ENCODE measurements at regions not wholly inside any gene's neighbourhood (a gene's known extent, or its start where the extent isn't known, plus 50 kb on each side); places are given as distances from the start of the nearest gene placed in this dataset.

DNA sequence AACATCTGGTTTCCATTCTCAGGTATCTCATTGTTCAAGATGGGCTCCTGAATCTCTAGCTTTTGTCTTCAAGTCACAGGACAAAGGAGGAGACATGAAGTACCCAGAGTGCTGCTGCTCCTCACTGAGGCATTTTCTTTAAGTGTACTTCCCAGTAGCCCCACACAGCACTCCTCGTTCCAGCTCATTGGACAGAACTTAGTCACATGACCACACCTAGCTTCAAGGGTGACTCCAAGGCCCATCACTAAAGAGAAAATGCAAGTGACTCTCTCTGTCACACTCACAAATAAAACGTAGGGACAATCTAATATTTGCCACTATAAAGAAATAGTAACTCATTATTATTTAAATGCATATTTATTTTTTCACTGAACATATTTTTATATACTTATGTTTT, 58.3 kb upstream of the NEUROD6 start:
- Mint-ChIP-seq H3K27ac (no peak overlapping the region), H3K36me3 (ENCODE audit: low read depth) (no peaks in the 10 kb centered on the region), H3K4me3 (no peak overlapping the region), H3K9me3 (no peaks in the 10 kb centered on the region), H3K27me3 (no peaks in the 10 kb centered on the region), H3K4me1 (no peaks in the 10 kb centered on the region)
- CTCF ChIA-PET = no interaction called here
- no peak for DNase-seq
- POLR2A ChIA-PET = no interaction called here

DNA sequence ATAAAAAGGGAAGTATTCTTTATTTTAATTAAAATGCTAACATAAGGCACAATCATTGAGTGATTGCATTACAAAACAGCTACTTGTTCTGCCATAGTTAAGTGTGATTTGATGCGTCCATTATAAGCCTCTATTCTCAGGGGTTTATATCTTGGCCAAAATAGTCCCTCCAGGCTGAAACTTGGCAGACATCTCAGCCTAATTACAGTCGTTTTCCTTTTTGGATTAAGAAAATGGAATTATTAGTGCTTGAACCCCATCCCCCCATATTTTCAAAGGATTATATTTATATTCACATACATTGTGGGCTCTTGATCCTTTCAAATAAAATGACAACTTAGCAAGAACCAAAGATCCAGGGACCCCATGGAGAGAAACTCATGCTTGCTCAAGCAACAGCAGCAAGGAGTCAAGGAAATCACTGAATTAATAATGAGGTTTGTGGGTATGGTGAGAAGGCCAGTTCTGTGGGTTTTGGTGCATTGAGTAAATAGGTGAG, 66.7 kb upstream of the NEUROD6 start:
- no peak for DNase-seq
- H3K4me1 Mint-ChIP-seq = no peaks in the 10 kb centered on the region
- H3K27me3 Mint-ChIP-seq = no peaks in the 10 kb centered on the region
- POLR2A ChIA-PET = no interaction called here
- no peak overlapping the region for H3K4me3 Mint-ChIP-seq
- no peaks in the 10 kb centered on the region for H3K9me3 Mint-ChIP-seq
- CTCF ChIA-PET = no interaction called here
- H3K27ac Mint-ChIP-seq = no peak overlapping the region
- no peaks in the 10 kb centered on the region for H3K36me3 Mint-ChIP-seq (ENCODE audit: low read depth)

DNA sequence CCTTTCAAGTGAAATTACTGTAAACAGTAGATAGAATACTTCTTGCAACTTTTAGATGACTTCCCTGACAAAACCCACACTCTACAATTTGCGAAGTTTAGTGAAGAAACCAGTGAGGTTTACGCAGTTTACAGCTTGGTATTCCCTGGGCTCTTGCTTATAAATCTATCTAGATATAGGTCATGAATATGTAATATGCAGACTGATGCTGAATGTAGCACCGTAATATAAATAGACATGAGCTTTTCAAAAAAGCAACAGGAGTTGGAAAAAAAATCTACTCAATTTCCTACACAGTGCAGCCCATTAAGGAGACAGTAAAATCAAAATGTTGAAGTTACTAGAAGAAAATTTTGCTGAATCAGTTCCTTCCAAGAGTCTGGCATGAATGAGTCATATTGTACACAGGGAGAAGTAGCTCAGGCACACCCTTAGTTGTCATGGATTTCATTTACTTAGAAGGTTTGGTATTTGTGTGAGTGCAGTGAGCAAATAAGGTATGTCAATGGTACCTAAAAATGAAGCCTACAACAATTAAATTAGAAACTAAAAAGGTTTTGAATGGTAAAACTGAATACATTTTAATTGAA, 67.7 kb upstream of the NEUROD6 start:
- Mint-ChIP-seq H3K27ac (no peak overlapping the region), H3K4me3 (no peak overlapping the region), H3K36me3 (ENCODE audit: low read depth) (no peaks in the 10 kb centered on the region), H3K27me3 (no peaks in the 10 kb centered on the region), H3K4me1 (no peaks in the 10 kb centered on the region), H3K9me3 (no peaks in the 10 kb centered on the region)
- DNase-seq = no peak
- ChIA-PET POLR2A (no interaction called here), CTCF (interaction anchor here (1.0 kb wide), 1 partner anchor 14 kb away, joined by 3 read pairs; no protein-coding TSS in a partner anchor)

DNA sequence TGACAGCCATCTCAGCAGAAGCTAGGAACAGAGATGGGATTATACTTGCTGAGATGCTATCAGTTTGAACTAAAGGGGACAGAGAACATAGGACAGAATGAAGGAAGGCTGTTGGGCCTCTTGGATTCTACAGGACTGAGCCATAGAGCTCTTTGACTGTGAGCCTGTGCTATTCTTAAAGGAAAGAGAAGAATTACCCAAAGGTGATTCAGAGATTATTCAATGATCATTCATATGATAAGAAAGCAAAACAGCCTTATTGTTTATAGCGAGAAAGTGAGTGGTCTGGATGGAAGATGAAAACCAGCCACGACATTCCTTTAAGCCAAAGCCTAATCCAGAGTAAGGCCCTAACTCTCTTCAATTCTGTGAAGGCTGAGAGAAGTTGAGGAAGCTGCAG, 69.7 kb upstream of the NEUROD6 start:
- H3K27me3 Mint-ChIP-seq = no peaks in the 10 kb centered on the region
- ChIA-PET CTCF (no interaction called here), POLR2A (no interaction called here)
- H3K9me3 Mint-ChIP-seq = no peaks in the 10 kb centered on the region
- DNase-seq = no peak
- no peaks in the 10 kb centered on the region for H3K36me3 Mint-ChIP-seq (ENCODE audit: low read depth)
- no peak overlapping the region for H3K4me3 Mint-ChIP-seq
- no peak overlapping the region for H3K27ac Mint-ChIP-seq
- H3K4me1 Mint-ChIP-seq = no peaks in the 10 kb centered on the region

DNA sequence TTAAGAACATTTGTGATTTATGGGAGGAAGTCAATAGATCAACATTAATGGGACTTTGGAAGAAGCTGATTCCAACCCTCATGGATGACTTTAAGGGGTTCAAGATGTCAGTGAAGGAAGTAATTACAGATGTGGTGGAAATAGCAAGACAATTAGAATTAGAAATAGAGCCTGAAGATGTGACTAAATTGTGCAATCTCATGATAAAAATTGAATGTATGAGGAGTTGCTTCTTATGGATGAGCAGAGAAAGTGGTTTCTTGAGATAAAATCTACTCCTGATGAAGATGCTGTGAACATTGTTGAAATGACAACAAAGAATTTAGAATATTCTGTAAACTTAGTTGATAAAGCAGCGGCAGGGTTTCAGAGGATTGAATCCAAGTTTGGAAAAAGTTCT, 70.9 kb upstream of the NEUROD6 start:
- Mint-ChIP-seq H3K9me3 (no peaks in the 10 kb centered on the region), H3K4me1 (no peaks in the 10 kb centered on the region), H3K27me3 (no peaks in the 10 kb centered on the region), H3K4me3 (no peak overlapping the region), H3K36me3 (ENCODE audit: low read depth) (no peaks in the 10 kb centered on the region), H3K27ac (no peak overlapping the region)
- POLR2A ChIA-PET = no interaction called here
- CTCF ChIA-PET = no interaction called here
- DNase-seq = no peak

DNA sequence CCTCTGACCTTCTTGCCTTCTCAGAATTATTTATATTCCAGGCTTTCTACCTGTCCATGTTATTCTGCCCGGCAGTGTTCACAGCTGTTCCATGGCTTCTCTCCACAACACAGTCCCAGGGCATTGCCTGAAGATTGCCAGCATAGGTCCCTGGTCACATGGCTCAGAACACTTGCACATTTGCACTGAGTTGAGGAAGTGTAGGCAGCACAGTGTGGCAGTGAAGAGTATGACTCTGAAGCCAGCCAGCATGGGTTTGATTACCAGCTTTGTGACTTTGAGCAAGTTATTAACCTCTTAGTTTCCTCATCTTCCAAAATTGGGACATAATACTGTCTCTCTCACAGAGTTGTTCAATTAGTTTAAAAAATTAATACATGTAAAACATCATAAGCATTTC, 73.2 kb upstream of the NEUROD6 start:
- Mint-ChIP-seq H3K27ac (no peak overlapping the region), H3K27me3 (no peaks in the 10 kb centered on the region), H3K4me1 (no peaks in the 10 kb centered on the region), H3K9me3 (no peaks in the 10 kb centered on the region), H3K36me3 (ENCODE audit: low read depth) (no peaks in the 10 kb centered on the region), H3K4me3 (no peak overlapping the region)
- ChIA-PET CTCF (no interaction called here), POLR2A (no interaction called here)
- no peak for DNase-seq

DNA sequence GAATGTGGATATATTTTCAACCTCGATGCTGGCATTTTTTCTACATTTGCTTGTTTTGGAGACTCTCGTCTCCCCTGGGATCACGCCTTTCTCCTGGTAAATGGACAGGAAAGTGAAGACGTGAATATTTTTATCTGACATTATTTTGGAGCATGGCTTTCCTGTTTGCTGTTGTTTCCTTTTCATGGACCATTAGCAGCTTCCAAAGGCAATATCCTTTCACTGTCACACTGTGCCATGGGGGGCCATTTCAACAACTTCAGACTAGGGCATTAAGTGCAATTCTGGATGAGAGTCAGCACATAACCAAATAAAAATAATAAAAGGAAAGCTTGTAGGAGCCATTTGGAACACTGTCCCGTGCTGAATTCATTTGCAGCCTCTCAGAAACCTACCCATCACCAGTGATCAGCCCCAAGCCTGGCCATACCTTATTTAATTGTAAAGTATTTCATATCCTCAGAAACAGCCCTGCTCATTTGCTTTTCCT, 75.9 kb upstream of the NEUROD6 start:
- DNase-seq = no peak
- POLR2A ChIA-PET = no interaction called here
- CTCF ChIA-PET = no interaction called here
- Mint-ChIP-seq H3K9me3 (no peaks in the 10 kb centered on the region), H3K4me3 (no peak overlapping the region), H3K36me3 (ENCODE audit: low read depth) (no peaks in the 10 kb centered on the region), H3K4me1 (no peaks in the 10 kb centered on the region), H3K27me3 (no peaks in the 10 kb centered on the region), H3K27ac (no peak overlapping the region)

DNA sequence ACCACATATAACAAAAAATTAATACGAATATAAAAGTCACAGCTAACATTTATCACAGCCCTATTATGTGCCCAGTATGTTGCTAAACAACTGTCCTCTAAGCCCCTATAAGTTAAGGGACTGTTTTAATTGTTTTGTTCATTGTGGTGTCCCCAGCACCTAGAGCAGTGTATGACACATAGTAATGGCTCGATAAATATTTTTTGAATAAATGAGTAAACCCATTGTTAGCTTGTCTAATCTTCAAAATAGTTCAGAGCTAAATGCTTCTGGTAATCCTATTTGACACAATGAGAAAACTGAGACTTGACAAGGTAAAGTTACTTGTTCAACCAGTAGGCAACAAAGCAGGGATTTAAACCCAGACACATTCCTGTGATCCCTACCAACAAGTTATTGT, 78.4 kb upstream of the NEUROD6 start:
- Mint-ChIP-seq H3K9me3 (no peaks in the 10 kb centered on the region), H3K36me3 (ENCODE audit: low read depth) (no peaks in the 10 kb centered on the region)
- CTCF ChIA-PET = no interaction called here

DNA sequence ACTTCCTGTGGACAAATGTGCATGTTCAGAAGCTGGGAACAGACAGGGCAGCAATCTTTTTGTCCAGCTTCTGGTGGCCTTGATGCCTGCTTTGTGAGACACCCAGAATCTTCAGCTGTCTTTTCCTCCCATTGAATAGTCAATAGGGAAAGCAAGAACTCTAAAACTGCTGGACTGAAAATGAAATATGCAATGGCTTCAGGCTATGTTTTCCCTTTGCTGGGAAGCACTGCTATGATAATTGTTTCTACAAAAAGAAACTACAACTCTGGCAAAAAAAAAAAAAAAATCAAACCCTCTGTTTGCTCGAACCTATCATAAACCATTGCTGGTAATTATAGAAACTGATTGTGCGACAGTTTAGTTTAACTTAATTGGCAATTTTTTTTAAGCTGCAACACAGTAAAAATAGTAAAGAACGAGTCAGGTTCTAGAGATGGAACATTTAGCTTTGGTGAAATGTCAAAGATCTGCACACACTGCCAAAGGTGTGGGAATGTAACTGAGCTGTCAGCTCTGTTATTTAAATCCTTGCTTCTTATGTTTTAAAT, 79.1 kb upstream of the NEUROD6 start:
- POLR2A ChIA-PET = no interaction called here
- Mint-ChIP-seq H3K4me1 (no peaks in the 10 kb centered on the region), H3K27ac (no peak overlapping the region), H3K9me3 (no peaks in the 10 kb centered on the region), H3K27me3 (no peaks in the 10 kb centered on the region), H3K36me3 (ENCODE audit: low read depth) (no peaks in the 10 kb centered on the region), H3K4me3 (no peak overlapping the region)
- DNase-seq = no peak
- CTCF ChIA-PET = interaction anchor here (1.5 kb wide), 1 partner anchor 24 kb away, joined by 4 read pairs; no protein-coding TSS in a partner anchor

More for the DNA sequence above, 78.4 kb upstream of the NEUROD6 start:
- no peaks in the 10 kb centered on the region for H3K4me1 Mint-ChIP-seq
- H3K27ac Mint-ChIP-seq = no peak overlapping the region
- POLR2A ChIA-PET = no interaction called here
- no peaks in the 10 kb centered on the region for H3K27me3 Mint-ChIP-seq
- no peak overlapping the region for H3K4me3 Mint-ChIP-seq
- no peak for DNase-seq

DNA sequence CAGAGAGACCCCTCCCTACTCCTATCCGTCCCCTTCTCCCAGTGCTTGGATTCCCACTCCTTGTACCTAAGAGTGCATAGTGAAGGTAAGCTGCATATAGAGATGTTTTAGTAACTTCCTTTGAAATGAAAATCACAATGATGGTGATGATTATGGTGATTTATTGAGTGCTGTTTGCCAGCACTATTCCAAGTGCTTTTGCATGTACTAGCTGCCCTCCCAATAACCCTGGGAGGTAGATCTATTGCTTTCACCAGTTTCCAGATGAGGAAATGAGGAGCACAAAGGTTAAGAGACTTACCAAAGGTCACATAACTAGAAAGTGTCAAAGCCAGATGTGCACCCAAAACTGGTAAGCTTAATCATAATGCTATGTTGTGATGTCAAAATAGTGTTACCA, 80.4 kb upstream of the NEUROD6 start:
- CTCF ChIA-PET = interaction anchor here (1.5 kb wide), 1 partner anchor 22 kb away, joined by 4 read pairs; no protein-coding TSS in a partner anchor
- DNase-seq = no peak
- no peak overlapping the region for H3K27ac Mint-ChIP-seq
- no peak overlapping the region for H3K4me3 Mint-ChIP-seq
- no peaks in the 10 kb centered on the region for H3K36me3 Mint-ChIP-seq (ENCODE audit: low read depth)
- POLR2A ChIA-PET = no interaction called here
- no peaks in the 10 kb centered on the region for H3K4me1 Mint-ChIP-seq
- H3K27me3 Mint-ChIP-seq = no peaks in the 10 kb centered on the region
- no peaks in the 10 kb centered on the region for H3K9me3 Mint-ChIP-seq

DNA sequence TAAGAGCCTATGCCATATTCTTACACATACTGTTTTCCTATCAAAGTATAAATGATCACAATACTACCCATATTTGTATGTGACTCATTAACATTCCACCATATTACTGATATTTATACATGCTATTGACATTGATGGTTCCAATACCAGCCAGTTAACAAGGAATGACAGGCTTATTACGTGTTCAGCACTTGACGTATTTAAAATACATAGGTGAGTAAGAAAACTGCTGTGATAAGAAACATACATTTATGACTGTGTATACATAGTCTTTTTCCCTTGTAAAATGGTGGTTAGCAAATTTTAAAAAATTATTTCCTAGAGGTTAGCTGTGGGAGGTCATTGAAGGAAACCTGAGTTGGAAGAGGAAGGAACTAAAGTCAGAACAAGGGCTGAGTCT, 81.1 kb upstream of the NEUROD6 start:
- CTCF ChIA-PET = no interaction called here

DNA sequence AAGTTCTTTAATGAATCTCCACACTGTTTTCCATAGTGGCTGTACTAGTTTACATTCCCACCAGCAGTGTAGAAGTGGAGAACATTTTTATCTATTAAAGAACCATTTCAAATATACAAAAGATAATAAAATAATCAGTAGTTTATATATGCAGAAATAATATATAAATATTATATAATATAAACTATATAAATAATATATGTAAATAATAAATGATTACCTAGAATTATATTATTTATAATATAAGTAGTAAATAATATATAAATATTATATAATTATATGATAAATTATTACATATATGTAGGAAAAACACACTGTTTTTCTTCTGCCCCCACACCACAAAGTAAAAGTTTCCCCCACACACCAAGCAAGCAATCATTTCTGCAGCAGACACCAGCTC, 83.5 kb upstream of the NEUROD6 start:
- Mint-ChIP-seq H3K36me3 (ENCODE audit: low read depth) (no peaks in the 10 kb centered on the region), H3K27ac (no peak overlapping the region), H3K4me3 (no peak overlapping the region), H3K9me3 (no peaks in the 10 kb centered on the region), H3K4me1 (no peaks in the 10 kb centered on the region), H3K27me3 (no peaks in the 10 kb centered on the region)
- CTCF ChIA-PET = interaction anchor here (1.3 kb wide), 1 partner anchor 19 kb away, joined by 3 read pairs; no protein-coding TSS in a partner anchor
- POLR2A ChIA-PET = no interaction called here
- DNase-seq = no peak

More for the DNA sequence above, 81.1 kb upstream of the NEUROD6 start:
- Mint-ChIP-seq H3K4me3 (no peak overlapping the region), H3K27ac (no peak overlapping the region), H3K9me3 (no peaks in the 10 kb centered on the region), H3K27me3 (no peaks in the 10 kb centered on the region), H3K36me3 (ENCODE audit: low read depth) (no peaks in the 10 kb centered on the region), H3K4me1 (no peaks in the 10 kb centered on the region)
- POLR2A ChIA-PET = no interaction called here
- no peak for DNase-seq

DNA sequence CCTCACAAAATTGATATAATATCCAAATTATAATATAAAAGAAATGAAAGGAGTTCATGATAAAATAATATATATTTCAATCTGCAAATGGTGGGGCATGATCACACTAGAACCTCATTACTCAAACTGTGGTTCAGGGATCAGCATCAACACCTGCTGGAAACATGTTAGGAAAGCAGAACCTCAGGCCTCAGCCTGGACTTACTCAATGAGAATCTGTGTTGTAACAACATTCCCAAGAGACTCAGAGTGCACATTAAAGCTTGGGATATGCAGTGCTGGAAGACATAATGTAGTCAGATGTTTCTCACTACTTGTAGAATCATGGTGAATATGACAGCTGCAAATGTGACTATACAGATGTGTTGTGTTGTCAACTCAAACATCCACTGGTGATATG, 81.7 kb upstream of the ITPRID1 start:
- Mint-ChIP-seq H3K4me3 (no peak overlapping the region), H3K27ac (no peak overlapping the region), H3K9me3 (no peaks in the 10 kb centered on the region), H3K36me3 (ENCODE audit: low read depth) (no peaks in the 10 kb centered on the region), H3K27me3 (no peaks in the 10 kb centered on the region), H3K4me1 (no peaks in the 10 kb centered on the region)
- ChIA-PET CTCF (interaction anchor here (1.0 kb wide), 1 partner anchor 11 kb away, joined by 4 read pairs; no protein-coding TSS in a partner anchor), POLR2A (no interaction called here)
- DNase-seq = no peak

DNA sequence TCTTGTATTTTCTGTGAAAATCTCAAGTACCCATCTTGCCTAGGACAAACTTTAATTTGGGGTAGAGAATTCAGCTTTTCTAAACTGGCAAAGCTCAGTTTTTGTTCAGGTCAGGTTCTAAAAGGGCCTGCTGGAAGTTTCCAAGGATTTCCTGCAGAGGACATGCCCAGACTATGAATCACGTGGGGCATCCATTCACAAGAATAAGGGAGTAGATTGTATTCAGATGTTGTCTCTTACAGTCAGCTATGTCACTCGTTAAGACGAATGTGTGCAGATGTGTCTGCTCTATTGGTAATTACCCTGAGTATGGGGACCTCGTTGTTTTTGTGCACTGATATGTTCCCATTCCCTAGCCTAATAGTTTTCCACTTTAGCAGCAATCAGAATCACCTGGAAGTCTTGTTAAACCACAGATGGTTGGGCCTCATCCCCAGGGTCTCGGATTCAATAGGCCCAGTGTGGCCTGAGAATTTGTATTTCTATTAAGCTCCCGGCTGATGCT, 81.0 kb upstream of the ITPRID1 start:
- Mint-ChIP-seq H3K9me3 (no peaks in the 10 kb centered on the region), H3K27ac (no peak overlapping the region), H3K27me3 (no peaks in the 10 kb centered on the region), H3K4me1 (no peaks in the 10 kb centered on the region), H3K36me3 (ENCODE audit: low read depth) (no peaks in the 10 kb centered on the region), H3K4me3 (no peak overlapping the region)
- ChIA-PET CTCF (interaction anchor here (1.0 kb wide), 1 partner anchor 10 kb away, joined by 4 read pairs; no protein-coding TSS in a partner anchor), POLR2A (no interaction called here)
- DNase-seq = no peak
